Hepatocyte (in vitro differentiated cells): ENCODE measurements at regions not wholly inside any gene's neighbourhood (a gene's known extent, or its start where the extent isn't known, plus 50 kb on each side); places are given as distances from the start of the nearest gene placed in this dataset.

Experiments used
- EZH2 ChIP-seq: fragments of 200-600 bp; sonication (generic); IDR thresholded peaks from 2 replicates; pipeline ENCODE4 v1.6.1; 2016; ENCODE audit warnings: antibody characterized with exemption, mild to moderate bottlenecking, borderline replicate concordance
- TF ChIP-seq, protein P1 (sequence below): fragments of 200-600 bp; sonication (generic); IDR thresholded peaks from 2 replicates; pipeline ENCODE4 v1.5.1; 2016; ENCODE audit warnings: antibody characterized with exemption, mild to moderate bottlenecking; ENCODE audit not compliant: poor library complexity

DNA sequence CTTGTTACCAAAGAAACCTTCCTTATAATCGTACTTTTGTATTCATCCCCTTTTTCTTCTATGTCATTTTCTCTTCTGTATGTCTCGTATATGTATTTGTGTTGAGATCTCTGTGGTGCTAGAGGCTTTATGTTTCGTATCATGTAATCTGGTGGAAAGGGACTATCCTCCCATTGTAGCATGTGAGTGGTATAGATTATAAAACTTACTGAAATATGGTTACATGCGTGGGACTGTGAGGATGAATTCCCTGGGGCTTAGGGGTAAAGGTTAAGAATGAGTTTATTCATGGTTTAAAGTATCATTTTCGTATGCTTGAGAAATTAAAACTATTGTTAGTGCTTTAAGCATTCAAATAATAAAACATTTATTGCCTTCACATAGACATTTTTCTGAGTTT, 141.9 kb downstream of the ANKRD7 start:
- TF ChIP-seq, protein P1, sequence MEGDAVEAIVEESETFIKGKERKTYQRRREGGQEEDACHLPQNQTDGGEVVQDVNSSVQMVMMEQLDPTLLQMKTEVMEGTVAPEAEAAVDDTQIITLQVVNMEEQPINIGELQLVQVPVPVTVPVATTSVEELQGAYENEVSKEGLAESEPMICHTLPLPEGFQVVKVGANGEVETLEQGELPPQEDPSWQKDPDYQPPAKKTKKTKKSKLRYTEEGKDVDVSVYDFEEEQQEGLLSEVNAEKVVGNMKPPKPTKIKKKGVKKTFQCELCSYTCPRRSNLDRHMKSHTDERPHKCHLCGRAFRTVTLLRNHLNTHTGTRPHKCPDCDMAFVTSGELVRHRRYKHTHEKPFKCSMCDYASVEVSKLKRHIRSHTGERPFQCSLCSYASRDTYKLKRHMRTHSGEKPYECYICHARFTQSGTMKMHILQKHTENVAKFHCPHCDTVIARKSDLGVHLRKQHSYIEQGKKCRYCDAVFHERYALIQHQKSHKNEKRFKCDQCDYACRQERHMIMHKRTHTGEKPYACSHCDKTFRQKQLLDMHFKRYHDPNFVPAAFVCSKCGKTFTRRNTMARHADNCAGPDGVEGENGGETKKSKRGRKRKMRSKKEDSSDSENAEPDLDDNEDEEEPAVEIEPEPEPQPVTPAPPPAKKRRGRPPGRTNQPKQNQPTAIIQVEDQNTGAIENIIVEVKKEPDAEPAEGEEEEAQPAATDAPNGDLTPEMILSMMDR: no peak
- no peak for TF ChIP-seq EZH2
